HepG2 (cell line): ENCODE measurements at regions not wholly inside any gene's neighbourhood (a gene's known extent, or its start where the extent isn't known, plus 50 kb on each side); places are given as distances from the start of the nearest gene placed in this dataset.

Source experiments
- ATAC-seq: fragments of 200-7000 bp; cut with Tn5 transposase; 3 replicates; pipeline ENCODE4 v1.9.1; 2020; ENCODE audit warnings: mild to moderate bottlenecking, moderate library complexity
- BruUV-seq: library from RNA; stranded (reverse); fragments of 400-500 nt; replicated peaks from 2 replicates; lab custom pipeline; 2021; lab: Mats Ljungman, UMichigan
- CTCF ChIA-PET: fragments of 300-600 bp; formaldehyde crosslinking; extraction: SDS; loops from one replicate; lab custom pipeline; 2021; ENCODE audit warnings: low total read pairs, inconsistent platforms, low intra/inter-chr PET ratio; lab: Yijun Ruan, JAX
- POLR2A ChIA-PET: fragments of 350-600 bp; sonication (Branson Sonifier 250); formaldehyde crosslinking; loops from one replicate; lab custom pipeline; 2020; ENCODE audit warnings: antibody characterized with exemption, inconsistent platforms; lab: Yijun Ruan, JAX
- DNase-seq: peaks from one replicate; pipeline ENCODE4 v3.0.0-alpha.2; 2015; ENCODE audit warnings: low spot score
- FAIRE-seq: peaks from 3 replicates; lab custom pipeline; 2011; peaks lifted over from hg19 to GRCh38; lab: Jason Lieb, UNC
- H2AFZ ChIP-seq: one replicate; pipeline ENCODE4 v1.6.1; 2011; ENCODE audit warnings: low read length, inconsistent platforms
- H3K27ac ChIP-seq: fragments of 300-600 bp; 3 replicates; pipeline ENCODE4 v1.8.0; 2011; ENCODE audit warnings: mixed run types, mild to moderate bottlenecking, mixed read lengths, low read length, inconsistent platforms; ENCODE audit not compliant: insufficient read depth; ENCODE audit errors: extremely low read length
- H3K27me3 ChIP-seq, 2 experiments: fragments of 200-600 bp in 1 of 2; 2 replicates in 1 of 2; 3 replicates in 1 of 2; pipeline versions ENCODE4 v1.6.0 to v1.8.0; 2011; ENCODE audit warnings: low read length in 2 of 2, mild to moderate bottlenecking in 2 of 2, moderate library complexity in 2 of 2, inconsistent platforms in 1 of 2; ENCODE audit not compliant: insufficient read depth in 2 of 2, control insufficient read depth in 1 of 2
- H3K36me3 ChIP-seq, 2 experiments: fragments of 200-600 bp in 1 of 2; replicated peaks in 1 of 2; 2 replicates in 1 of 2; 3 replicates in 1 of 2; pipeline versions ENCODE4 v1.5.1 to v1.8.0; 2011; ENCODE audit warnings: low read length in 2 of 2, inconsistent platforms in 1 of 2; ENCODE audit not compliant: insufficient read depth in 2 of 2, control insufficient read depth in 1 of 2
- H3K4me1 ChIP-seq: 2 replicates; pipeline ENCODE4 v1.5.1; 2012; ENCODE audit warnings: low read length, inconsistent platforms; ENCODE audit not compliant: insufficient read depth
- H3K4me2 ChIP-seq: 2 replicates; pipeline ENCODE4 v1.6.0; 2011; ENCODE audit warnings: low read depth, low read length, inconsistent platforms
- H3K4me3 ChIP-seq, 3 experiments: fragments of 200-600 bp in 1 of 3; sonication (generic), shearing (Covaris generic) in 1 of 3; replicated peaks in 1 of 3; 2 replicates each; pipeline ENCODE4 v1.5.1; 2011 to 2016; ENCODE audit warnings: low read length in 3 of 3, inconsistent platforms in 2 of 3, low read depth in 2 of 3, mild to moderate bottlenecking in 2 of 3, control low read depth in 1 of 3, mixed read lengths in 1 of 3; ENCODE audit not compliant: insufficient read depth in 1 of 3
- H3K79me2 ChIP-seq: one replicate; pipeline ENCODE4 v1.6.1; 2011; ENCODE audit warnings: low read length, inconsistent platforms; ENCODE audit not compliant: insufficient read depth
- H3K9ac ChIP-seq: 2 replicates; pipeline ENCODE4 v1.6.0; 2011; ENCODE audit warnings: mild to moderate bottlenecking, low read depth, low read length, inconsistent platforms; ENCODE audit not compliant: insufficient read depth
- H3K9me3 ChIP-seq: 2 replicates; pipeline ENCODE4 v1.5.1; 2012; ENCODE audit warnings: mild to moderate bottlenecking, low read length
- H4K20me1 ChIP-seq: 2 replicates; pipeline ENCODE4 v1.6.0; 2011; ENCODE audit warnings: inconsistent platforms, mild to moderate bottlenecking, low read length, moderate library complexity; ENCODE audit not compliant: insufficient read depth
- HNRNPL ChIP-seq: fragments of 200-400 bp; formaldehyde crosslinking; IDR thresholded peaks from 2 replicates; pipeline ENCODE4 v1.6.1; 2017; ENCODE audit warnings: mild to moderate bottlenecking, low read depth, low read length
- NFRKB ChIP-seq: fragments of 450-650 bp; IDR thresholded peaks from 2 replicates; pipeline ENCODE4 v1.6.1; 2017
- ZEB1 ChIP-seq: IDR thresholded peaks from 2 replicates; pipeline ENCODE4 v1.6.1; 2012; ENCODE audit warnings: mild to moderate bottlenecking, low read depth, inconsistent platforms; ENCODE audit not compliant: insufficient replicate concordance
- ZNF160 ChIP-seq: sonication (generic); formaldehyde crosslinking; IDR thresholded peaks from 2 replicates; pipeline ENCODE4 v1.8.0; 2022; ENCODE audit warnings: mild to moderate bottlenecking, inconsistent platforms, missing genetic modification reagents
- ZNF484 ChIP-seq: sonication (generic); formaldehyde crosslinking; IDR thresholded peaks from 2 replicates; pipeline ENCODE4 v1.5.1; 2020; ENCODE audit warnings: mild to moderate bottlenecking, low read depth, missing genetic modification reagents, borderline replicate concordance
- WGBS: methylation state at CpG from one replicate; pipeline ENCODE4 v1.1.6; 2017; ENCODE audit warnings: low lambda C conversion rate; 5-methylcytosine and 5-hydroxymethylcytosine counted together
- in situ Hi-C: cut with HindIII; loops from 2 replicates; pipeline ENCODE4 v1.10.0; 2017; ENCODE audit warnings: low pct_unique_long_range_greater_than_20kb; ENCODE audit not compliant: extremely low pct_ligation_motif_present
- intact Hi-C: fragments of 100-400 bp; cut with micrococcal nuclease; formaldehyde crosslinking; loops from one replicate; pipeline ENCODE4 v1.10.0; 2022; ENCODE audit not compliant: unreplicated experiment

DNA sequence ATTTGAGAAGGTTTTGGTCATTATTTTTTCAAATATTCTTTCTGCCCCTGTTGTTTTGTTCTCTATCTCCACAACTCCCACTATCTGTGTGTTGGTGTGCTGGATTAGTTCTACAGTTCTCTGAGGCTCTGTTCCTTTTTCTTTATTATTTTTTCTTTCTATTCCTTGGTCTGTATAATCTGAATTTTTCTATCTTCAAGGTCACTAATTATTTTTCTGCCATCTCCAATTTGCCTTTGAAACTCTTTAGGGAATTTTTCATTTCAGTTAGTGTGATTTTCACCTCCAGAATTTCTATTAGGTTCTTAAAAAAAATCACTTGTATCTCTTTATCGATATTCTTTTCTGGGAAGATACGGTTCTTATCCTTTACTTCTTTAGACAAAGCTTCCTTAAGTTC lies 82.1 kb upstream of the GGTLC1 start:
- Histone ChIP-seq H3K4me3 (no peak overlapping the region), H3K9ac (no peak overlapping the region), H3K27me3 (no peaks in the 10 kb centered on the region), H3K36me3 (no peaks in the 10 kb centered on the region), H2AFZ (no peak overlapping the region), H3K4me2 (no peak overlapping the region), H3K4me1 (no peaks in the 10 kb centered on the region), H4K20me1 (no peaks in the 10 kb centered on the region), H3K79me2 (no peaks in the 10 kb centered on the region), H3K27ac (no peak overlapping the region), H3K9me3 (peaks cover 5% of the 10 kb centered on the region; the same call in 1 of the 2 replicates)
- intact Hi-C loops (no loop called here), in situ Hi-C loops (no loop called here)
- BruUV-seq, result no TSS peak
- CTCF ChIA-PET, result no interaction called here
- ATAC-seq (no peak), FAIRE-seq (no peak), DNase-seq (no peak)
- 1% methylated on average over 2 of the region's 2 CpGs for WGBS
- no peak for TF ChIP-seq HNRNPL
- TF ChIP-seq ZNF160 (CRISPR knock-in tag), result peak; percentile 77; the same call in 1 of the 2 replicates
- POLR2A ChIA-PET, result no interaction called here

DNA sequence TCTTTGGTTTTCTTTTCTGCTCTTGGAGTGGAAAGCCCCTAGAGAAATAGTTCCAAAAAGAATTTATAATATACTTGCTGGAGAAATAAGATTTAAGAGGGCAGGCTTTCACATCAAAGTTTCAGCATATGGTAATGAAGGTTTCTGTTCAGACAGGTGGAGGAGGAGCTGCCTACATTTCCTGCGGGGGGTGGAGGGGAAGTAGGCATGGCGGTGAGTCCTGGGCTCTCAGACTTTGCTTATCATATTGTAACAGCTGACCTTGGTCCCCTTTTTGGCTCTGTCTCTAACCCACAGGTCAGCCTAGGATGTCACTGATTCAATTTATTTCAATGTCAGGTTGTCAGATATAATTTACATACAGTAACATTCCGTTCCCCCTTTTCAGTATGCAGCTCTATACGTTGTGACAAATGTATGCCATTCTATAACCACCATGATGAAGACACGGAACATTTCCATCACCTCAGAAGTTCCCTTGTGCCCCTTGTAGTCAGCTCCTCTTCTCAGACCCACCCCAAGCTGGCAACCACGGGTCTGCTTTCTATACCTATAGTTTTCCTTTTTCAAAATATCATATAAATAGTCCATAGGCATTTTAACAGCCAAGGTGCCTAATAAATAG lies 77.6 kb upstream of the GGTLC1 start:
- Histone ChIP-seq H2AFZ (no peak overlapping the region), H3K36me3 (no peaks in the 10 kb centered on the region), H3K27me3 (no peaks in the 10 kb centered on the region), H3K9ac (no peak overlapping the region), H3K79me2 (no peaks in the 10 kb centered on the region), H3K9me3 (peaks cover 5% of the 10 kb centered on the region; the same call in 1 of the 2 replicates), H3K4me3 (no peak overlapping the region), H4K20me1 (no peaks in the 10 kb centered on the region), H3K4me2 (no peak overlapping the region)
- no TSS peak for BruUV-seq
- ATAC-seq, result no peak
- WGBS, result 3% methylated on average over 6 of the region's 6 CpGs
- no peak for DNase-seq
- intact Hi-C loops (no loop called here), in situ Hi-C loops (no loop called here)
- FAIRE-seq, result no peak
- CTCF ChIA-PET, result no interaction called here
- POLR2A ChIA-PET, result no interaction called here
- TF ChIP-seq ZEB1 (no peak), ZNF484 (no peak), NFRKB (no peak)
- TF ChIP-seq, all 625 proteins: peak for 0
- no peaks in the 10 kb centered on the region for H3K4me1 ChIP-seq
- H3K27ac ChIP-seq, result no peak overlapping the region
